Astrocyte (in vitro differentiated cells and primary cell): ENCODE measurements at regions not wholly inside any gene's neighbourhood (a gene's known extent, or its start where the extent isn't known, plus 50 kb on each side); places are given as distances from the start of the nearest gene placed in this dataset.
A peak's percentile ranks its signal among the peaks of the same experiment; 100 is the strongest.

Source experiments
- DNase-seq: peaks from one replicate; pipeline ENCODE4 v3.0.0-alpha.2; 2010; ENCODE audit warnings: low read depth
- FAIRE-seq: peaks from 2 replicates; lab custom pipeline; 2011; peaks lifted over from hg19 to GRCh38; lab: Jason Lieb, UNC
- H2AFZ ChIP-seq: 2 replicates; pipeline ENCODE4 v1.6.0; 2012; ENCODE audit warnings: low read depth, low read length, inconsistent platforms
- H3K27ac ChIP-seq: 2 replicates; pipeline ENCODE4 v1.5.1; 2011; ENCODE audit warnings: low read depth, low read length, inconsistent platforms
- H3K27me3 ChIP-seq: 2 replicates; pipeline ENCODE4 v1.6.0; 2011; ENCODE audit warnings: low read length, inconsistent platforms; ENCODE audit not compliant: insufficient read depth
- H3K36me3 ChIP-seq: 2 replicates; pipeline ENCODE4 v1.5.1; 2011; ENCODE audit warnings: low read length, inconsistent platforms; ENCODE audit not compliant: insufficient read depth
- H3K4me1 ChIP-seq: 2 replicates; pipeline ENCODE4 v1.5.1; 2011; ENCODE audit warnings: low read length, inconsistent platforms; ENCODE audit not compliant: insufficient read depth
- H3K4me2 ChIP-seq: 2 replicates; pipeline ENCODE4 v1.6.0; 2012; ENCODE audit warnings: low read length, inconsistent platforms
- H3K4me3 ChIP-seq: 2 replicates; pipeline ENCODE4 v1.5.1; 2011; ENCODE audit warnings: low read depth, mild to moderate bottlenecking, low read length, inconsistent platforms; ENCODE audit not compliant: insufficient read depth
- H3K79me2 ChIP-seq: 2 replicates; pipeline ENCODE4 v1.6.0; 2012; ENCODE audit warnings: mild to moderate bottlenecking, low read length, inconsistent platforms; ENCODE audit not compliant: insufficient read depth
- H3K9ac ChIP-seq: 2 replicates; pipeline ENCODE4 v1.6.0; 2012; ENCODE audit warnings: mild to moderate bottlenecking, low read length, inconsistent platforms
- H3K9me3 ChIP-seq: 2 replicates; pipeline ENCODE4 v1.5.1; 2012; ENCODE audit warnings: low read depth, mild to moderate bottlenecking, low read length, inconsistent platforms; ENCODE audit not compliant: insufficient read depth
- H4K20me1 ChIP-seq: 2 replicates; pipeline ENCODE4 v1.6.0; 2012; ENCODE audit warnings: low read length, inconsistent platforms; ENCODE audit not compliant: insufficient read depth
- H3K27ac Mint-ChIP-seq: one replicate; pipeline ENCODE4 v1.8.0; 2021; ENCODE audit warnings: mild to moderate bottlenecking, mixed read lengths; ENCODE audit not compliant: unreplicated experiment
- H3K27me3 Mint-ChIP-seq: one replicate; pipeline ENCODE4 v1.8.0; 2021; ENCODE audit warnings: low read depth, mixed read lengths; ENCODE audit not compliant: unreplicated experiment
- H3K36me3 Mint-ChIP-seq: one replicate; pipeline ENCODE4 v1.8.0; 2021; ENCODE audit warnings: low read depth, mixed read lengths; ENCODE audit not compliant: unreplicated experiment
- H3K4me1 Mint-ChIP-seq: one replicate; pipeline ENCODE4 v1.8.0; 2021; ENCODE audit warnings: low read depth, mixed read lengths; ENCODE audit not compliant: unreplicated experiment
- H3K4me3 Mint-ChIP-seq: one replicate; pipeline ENCODE4 v1.8.0; 2021; ENCODE audit warnings: mild to moderate bottlenecking, moderate library complexity, mixed read lengths; ENCODE audit not compliant: unreplicated experiment
- H3K9me3 Mint-ChIP-seq: one replicate; pipeline ENCODE4 v1.8.0; 2021; ENCODE audit warnings: mild to moderate bottlenecking, mixed read lengths; ENCODE audit not compliant: unreplicated experiment
- EZH2 ChIP-seq: IDR thresholded peaks from 2 replicates; pipeline ENCODE4 v1.6.1; 2012; ENCODE audit warnings: mild to moderate bottlenecking, low read length, inconsistent platforms; ENCODE audit not compliant: insufficient read depth
- TF ChIP-seq, protein P1 (sequence below): IDR thresholded peaks from 2 replicates; pipeline ENCODE4 v1.5.1; 2011; ENCODE audit warnings: low read depth, mild to moderate bottlenecking, inconsistent platforms, low read length, moderate library complexity; ENCODE audit not compliant: insufficient read depth

DNA sequence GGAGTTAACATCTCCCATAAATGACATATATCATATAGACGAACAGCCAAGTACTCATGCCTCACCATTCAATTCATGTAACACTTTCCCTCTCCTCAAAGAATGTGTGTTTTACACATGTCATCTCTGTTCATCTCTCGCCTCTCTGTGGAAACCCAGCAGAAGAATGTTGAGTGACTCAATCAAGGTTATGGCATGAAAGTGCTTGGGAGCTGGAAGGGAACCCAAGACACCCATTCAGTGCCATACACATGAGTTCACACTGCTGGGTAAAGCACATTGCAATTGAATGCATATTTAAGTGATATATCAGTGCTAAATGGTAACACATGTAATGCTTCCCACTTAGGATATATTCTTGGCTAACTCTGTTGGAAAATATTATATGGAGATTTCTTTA lies 322.9 kb downstream of the PTEN start:
- no peaks in the 10 kb centered on the region for H3K4me1 ChIP-seq
- Mint-ChIP-seq H3K9me3 (peaks cover 2% of the 10 kb centered on the region), H3K4me1 (peaks cover 5% of the 10 kb centered on the region), H3K27me3 (no peaks in the 10 kb centered on the region), H3K27ac (no peak overlapping the region), H3K36me3 (no peaks in the 10 kb centered on the region), H3K4me3 (no peak overlapping the region)
- H3K4me3 ChIP-seq = no peak overlapping the region
- DNase-seq (peak; percentile 63), FAIRE-seq (peak; percentile 79)
- no peak overlapping the region for H3K27ac ChIP-seq
- TF ChIP-seq, protein P1, sequence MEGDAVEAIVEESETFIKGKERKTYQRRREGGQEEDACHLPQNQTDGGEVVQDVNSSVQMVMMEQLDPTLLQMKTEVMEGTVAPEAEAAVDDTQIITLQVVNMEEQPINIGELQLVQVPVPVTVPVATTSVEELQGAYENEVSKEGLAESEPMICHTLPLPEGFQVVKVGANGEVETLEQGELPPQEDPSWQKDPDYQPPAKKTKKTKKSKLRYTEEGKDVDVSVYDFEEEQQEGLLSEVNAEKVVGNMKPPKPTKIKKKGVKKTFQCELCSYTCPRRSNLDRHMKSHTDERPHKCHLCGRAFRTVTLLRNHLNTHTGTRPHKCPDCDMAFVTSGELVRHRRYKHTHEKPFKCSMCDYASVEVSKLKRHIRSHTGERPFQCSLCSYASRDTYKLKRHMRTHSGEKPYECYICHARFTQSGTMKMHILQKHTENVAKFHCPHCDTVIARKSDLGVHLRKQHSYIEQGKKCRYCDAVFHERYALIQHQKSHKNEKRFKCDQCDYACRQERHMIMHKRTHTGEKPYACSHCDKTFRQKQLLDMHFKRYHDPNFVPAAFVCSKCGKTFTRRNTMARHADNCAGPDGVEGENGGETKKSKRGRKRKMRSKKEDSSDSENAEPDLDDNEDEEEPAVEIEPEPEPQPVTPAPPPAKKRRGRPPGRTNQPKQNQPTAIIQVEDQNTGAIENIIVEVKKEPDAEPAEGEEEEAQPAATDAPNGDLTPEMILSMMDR = no peak
- no peak for TF ChIP-seq EZH2
- no peaks in the 10 kb centered on the region for H3K9me3 ChIP-seq
- no peaks in the 10 kb centered on the region for H3K79me2 ChIP-seq
- no peaks in the 10 kb centered on the region for H4K20me1 ChIP-seq
- no peak overlapping the region for H3K4me2 ChIP-seq
- no peak overlapping the region for H2AFZ ChIP-seq
- no peaks in the 10 kb centered on the region for H3K27me3 ChIP-seq
- H3K36me3 ChIP-seq = no peaks in the 10 kb centered on the region
- no peak overlapping the region for H3K9ac ChIP-seq

DNA sequence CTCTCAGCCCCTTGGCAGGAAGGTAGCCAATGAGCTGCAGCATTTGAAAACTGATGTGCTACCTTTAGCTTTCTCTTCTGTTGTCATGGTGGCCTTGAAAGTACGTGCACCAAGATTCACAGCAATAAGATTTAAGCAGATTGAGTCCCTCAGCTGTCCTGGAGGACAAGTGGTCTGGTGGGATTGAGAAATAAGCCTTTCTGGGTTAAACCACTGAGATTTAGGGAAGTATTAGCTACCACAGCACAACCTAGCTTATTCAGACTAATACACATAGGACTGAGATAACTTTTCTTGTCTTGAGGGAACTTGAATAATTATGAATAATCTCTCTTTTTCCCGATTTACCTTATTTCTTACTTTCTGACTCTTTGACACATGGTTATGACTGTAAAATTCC lies 324.0 kb downstream of the PTEN start:
- Histone ChIP-seq H3K4me2 (no peak overlapping the region), H3K36me3 (no peaks in the 10 kb centered on the region), H3K9me3 (no peaks in the 10 kb centered on the region), H3K27me3 (no peaks in the 10 kb centered on the region), H3K9ac (no peak overlapping the region), H3K4me1 (no peaks in the 10 kb centered on the region), H3K4me3 (no peak overlapping the region), H3K79me2 (no peaks in the 10 kb centered on the region), H2AFZ (no peak overlapping the region), H3K27ac (no peak overlapping the region), H4K20me1 (no peaks in the 10 kb centered on the region)
- no peak for DNase-seq
- peaks cover 2% of the 10 kb centered on the region for H3K9me3 Mint-ChIP-seq
- no peak overlapping the region for H3K27ac Mint-ChIP-seq
- no peak overlapping the region for H3K4me3 Mint-ChIP-seq
- TF ChIP-seq, protein P1 = no peak
- TF ChIP-seq EZH2 = no peak
- H3K36me3 Mint-ChIP-seq = no peaks in the 10 kb centered on the region
- H3K27me3 Mint-ChIP-seq = no peaks in the 10 kb centered on the region
- FAIRE-seq = no peak
- peaks cover 5% of the 10 kb centered on the region for H3K4me1 Mint-ChIP-seq

DNA sequence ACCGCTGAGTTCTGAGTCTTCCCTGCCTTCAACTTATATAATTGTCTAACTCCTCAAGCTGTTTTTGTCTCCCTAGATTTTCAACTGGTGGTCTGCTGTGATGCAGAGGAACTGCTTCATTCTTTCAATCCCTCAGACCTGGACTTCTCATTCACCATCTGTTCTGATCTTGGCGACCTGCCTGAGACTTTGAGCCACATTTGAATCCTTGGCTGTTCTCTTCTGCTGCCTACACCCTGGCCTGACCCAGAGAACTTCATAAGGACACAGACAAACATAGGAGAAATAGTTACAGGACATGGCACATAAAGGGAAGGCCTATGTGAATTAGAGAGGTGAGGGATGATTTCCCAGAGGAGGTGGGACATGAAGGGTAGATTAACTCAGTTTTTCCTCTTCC lies 326.7 kb downstream of the PTEN start:
- Histone ChIP-seq H3K36me3 (no peaks in the 10 kb centered on the region), H3K9me3 (no peaks in the 10 kb centered on the region), H3K79me2 (no peaks in the 10 kb centered on the region), H3K4me3 (no peak overlapping the region), H3K27ac (no peak overlapping the region), H3K4me1 (no peaks in the 10 kb centered on the region), H2AFZ (no peak overlapping the region), H3K9ac (no peak overlapping the region), H3K27me3 (no peaks in the 10 kb centered on the region), H3K4me2 (no peak overlapping the region), H4K20me1 (no peaks in the 10 kb centered on the region)
- Mint-ChIP-seq H3K36me3 (no peaks in the 10 kb centered on the region), H3K4me3 (no peak overlapping the region), H3K27me3 (no peaks in the 10 kb centered on the region), H3K27ac (no peak overlapping the region), H3K4me1 (peaks cover 5% of the 10 kb centered on the region), H3K9me3 (peaks cover 2% of the 10 kb centered on the region)
- FAIRE-seq (no peak), DNase-seq (no peak)
- TF ChIP-seq EZH2 = no peak
- TF ChIP-seq, protein P1 = no peak
